HG02970 (cell line): ENCODE measurements at regions not wholly inside any gene's neighbourhood (a gene's known extent, or its start where the extent isn't known, plus 50 kb on each side); places are given as distances from the start of the nearest gene placed in this dataset.

Source experiments
- ATAC-seq: cut with Tn5 transposase; IDR thresholded peaks from one replicate; pipeline ENCODE4 v1.9.1; 2021; ENCODE audit warnings: mild to moderate bottlenecking, moderate library complexity, moderate number of reproducible peaks; ENCODE audit not compliant: unreplicated experiment, low FRiP score

GRCh38 chr13:108435393-108436149 is 166.1 kb downstream of the TNFSF13B start:
- ATAC-seq, result no peak

DNA sequence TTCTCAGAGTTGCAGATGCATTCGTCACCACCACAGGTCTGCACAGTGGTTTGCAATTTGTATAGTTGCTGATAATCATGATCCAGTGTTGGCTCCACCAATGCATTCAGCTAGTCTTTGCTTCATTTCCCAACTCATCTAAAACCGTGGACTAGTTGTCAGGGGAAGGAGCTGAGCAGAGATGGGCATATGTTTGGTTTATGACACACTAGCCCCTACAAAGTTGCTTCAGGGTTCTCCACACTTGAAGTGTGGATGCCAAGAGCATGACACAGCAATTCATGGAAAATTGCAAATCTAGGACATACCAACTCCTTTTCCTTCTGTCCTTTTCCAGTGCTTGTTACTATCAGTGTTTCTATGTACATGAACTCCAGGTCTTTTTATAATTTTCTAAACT is 168.0 kb downstream of the TNFSF13B start:
- ATAC-seq, result no peak

DNA sequence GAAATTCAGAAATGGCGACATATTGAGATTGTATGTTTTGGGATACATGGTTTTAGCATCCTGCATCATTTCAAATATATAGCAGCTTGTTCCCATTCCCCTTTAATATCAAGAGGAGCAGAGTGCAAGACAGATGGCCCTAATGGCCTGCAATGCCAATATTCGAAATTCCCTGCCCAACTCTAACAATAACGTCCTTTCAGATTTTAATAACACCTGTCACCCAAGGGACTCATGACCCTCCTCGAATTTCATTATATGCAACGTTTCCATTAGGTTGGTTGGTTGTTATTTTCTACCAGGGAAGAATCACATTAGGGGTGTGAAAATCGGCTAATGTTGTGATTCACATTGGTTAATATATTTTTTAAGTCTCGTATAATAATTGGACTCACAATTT is 170.0 kb downstream of the TNFSF13B start:
- no peak for ATAC-seq

GRCh38 chr13:108444448-108444847 is 174.9 kb downstream of the TNFSF13B start:
- no peak for ATAC-seq

- no peak for ATAC-seq
These were observed 179.4 kb downstream of the TNFSF13B start for GRCh38 chr13:108448891-108449290.

- no peak for ATAC-seq
These were observed 178.3 kb upstream of the MYO16 start for GRCh38 chr13:108451121-108451520.

- no peak for ATAC-seq
These were observed 174.1 kb upstream of the MYO16 start for GRCh38 chr13:108455320-108455719.

DNA sequence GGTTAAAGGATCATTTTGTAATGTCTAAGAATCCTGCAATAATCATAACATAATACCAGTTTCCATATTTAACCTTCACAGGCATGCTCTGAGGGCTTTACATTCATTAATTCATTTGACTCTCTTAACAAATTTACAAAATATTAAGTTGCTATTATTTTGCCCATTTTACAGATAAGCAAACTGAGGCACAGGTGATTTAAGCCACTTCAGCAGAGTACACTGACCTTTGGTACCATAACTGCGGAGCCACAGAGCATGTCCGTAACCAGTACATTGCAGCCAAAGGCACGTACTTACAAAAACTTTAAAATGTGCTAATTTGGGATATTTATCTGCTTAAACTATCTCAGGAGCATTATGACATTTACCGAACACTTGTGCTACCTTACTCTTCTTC is 169.4 kb upstream of the MYO16 start:
- ATAC-seq, result no peak

DNA sequence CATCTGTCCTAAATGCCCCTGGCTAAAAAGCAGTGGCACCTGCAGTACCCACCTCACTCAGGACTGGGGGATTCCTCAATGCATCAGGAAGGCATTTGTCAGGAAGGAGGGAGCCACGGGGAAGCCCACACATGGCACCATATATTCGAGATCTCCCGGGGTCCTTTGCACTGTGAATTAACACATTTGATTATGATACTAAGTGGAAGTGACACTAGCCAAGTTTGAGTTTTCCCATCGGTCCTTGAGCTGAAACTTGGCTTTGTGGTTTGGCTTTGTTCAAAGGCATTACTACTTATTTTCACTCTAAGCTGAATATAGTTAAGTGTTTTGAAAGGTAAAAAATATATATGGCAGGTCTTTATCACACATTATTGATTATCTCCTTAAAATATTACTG is 168.7 kb upstream of the MYO16 start:
- ATAC-seq, result no peak

DNA sequence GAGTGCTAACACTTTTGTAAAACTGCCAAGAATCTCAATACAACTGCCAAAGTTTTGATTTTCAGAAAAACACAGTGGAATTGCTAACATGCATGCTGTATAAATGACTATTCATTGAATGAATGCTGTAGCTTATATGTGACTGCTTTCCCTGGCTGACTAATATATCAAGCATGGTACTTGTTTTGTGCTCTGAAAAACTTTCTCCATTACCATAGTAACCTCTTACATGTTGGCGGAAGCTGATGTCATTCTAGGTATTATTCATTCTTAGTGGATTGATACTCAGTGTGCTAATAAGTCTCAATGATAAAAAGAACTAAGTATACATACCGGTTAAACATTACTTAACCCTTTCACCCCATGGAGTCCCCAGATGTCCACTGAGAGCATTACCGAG is 166.1 kb upstream of the MYO16 start:
- ATAC-seq, result peak; percentile 51

DNA sequence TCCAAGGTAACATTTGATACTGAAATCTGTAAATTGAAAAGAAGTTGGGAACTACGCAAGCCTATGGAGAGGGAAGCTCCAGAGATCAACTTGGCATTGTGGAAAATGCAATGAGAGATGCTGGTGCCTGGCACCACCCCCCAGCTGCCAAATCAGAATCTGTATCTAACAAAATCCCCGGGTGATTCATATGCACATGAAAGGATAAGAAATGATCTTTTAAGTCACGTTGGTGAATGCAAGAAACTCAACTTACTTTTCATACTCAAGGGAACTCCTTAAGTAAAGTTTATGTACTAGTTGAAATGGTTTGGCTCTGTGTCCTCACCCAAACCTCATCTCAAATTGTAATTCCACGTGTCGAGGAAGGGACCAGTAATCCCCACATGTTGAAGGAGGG is 158.5 kb upstream of the MYO16 start:
- ATAC-seq, result no peak

GRCh38 chr13:108475181-108475580 is 154.2 kb upstream of the MYO16 start:
- ATAC-seq, result no peak

- no peak for ATAC-seq
These were observed 152.0 kb upstream of the MYO16 start for GRCh38 chr13:108477376-108477775.

DNA sequence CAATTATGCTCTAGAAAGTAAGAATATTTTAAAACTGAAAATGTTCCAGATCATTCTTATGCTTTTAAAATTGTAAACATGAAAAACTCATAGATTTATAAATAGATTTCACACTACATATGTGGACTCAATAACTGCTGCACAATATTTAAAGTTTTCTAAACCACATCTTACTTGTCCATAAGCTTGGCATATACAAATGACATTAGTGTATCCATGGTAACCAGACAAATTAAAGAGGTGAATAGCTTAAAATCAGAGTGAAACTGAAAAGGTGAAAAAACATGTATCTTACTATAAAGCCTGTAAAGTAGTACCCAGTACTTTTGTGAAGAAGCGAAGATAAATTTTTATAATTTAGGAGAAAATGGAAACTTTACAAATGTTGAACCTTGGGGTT is 151.2 kb upstream of the MYO16 start:
- no peak for ATAC-seq

DNA sequence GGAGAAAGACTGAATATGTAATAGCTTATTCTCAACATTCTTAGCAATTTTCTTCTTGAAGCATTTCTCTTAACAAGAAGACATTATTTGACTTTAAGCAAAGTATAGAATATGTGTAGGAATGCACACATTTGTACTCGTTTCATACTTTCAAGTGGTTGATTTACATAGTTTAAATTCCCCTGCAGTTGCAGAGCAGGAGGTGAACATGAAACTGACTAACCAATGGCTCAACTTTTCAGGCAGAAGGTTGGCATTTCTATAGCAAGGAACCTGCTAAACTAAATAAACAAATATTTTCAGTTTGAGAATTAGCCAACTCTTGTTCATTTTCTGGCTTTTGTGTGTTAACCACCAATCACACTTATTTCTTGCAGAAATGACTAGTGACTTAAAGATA is 145.4 kb upstream of the MYO16 start:
- no peak for ATAC-seq

GRCh38 chr13:108486096-108486495 is 143.3 kb upstream of the MYO16 start:
- ATAC-seq, result no peak

DNA sequence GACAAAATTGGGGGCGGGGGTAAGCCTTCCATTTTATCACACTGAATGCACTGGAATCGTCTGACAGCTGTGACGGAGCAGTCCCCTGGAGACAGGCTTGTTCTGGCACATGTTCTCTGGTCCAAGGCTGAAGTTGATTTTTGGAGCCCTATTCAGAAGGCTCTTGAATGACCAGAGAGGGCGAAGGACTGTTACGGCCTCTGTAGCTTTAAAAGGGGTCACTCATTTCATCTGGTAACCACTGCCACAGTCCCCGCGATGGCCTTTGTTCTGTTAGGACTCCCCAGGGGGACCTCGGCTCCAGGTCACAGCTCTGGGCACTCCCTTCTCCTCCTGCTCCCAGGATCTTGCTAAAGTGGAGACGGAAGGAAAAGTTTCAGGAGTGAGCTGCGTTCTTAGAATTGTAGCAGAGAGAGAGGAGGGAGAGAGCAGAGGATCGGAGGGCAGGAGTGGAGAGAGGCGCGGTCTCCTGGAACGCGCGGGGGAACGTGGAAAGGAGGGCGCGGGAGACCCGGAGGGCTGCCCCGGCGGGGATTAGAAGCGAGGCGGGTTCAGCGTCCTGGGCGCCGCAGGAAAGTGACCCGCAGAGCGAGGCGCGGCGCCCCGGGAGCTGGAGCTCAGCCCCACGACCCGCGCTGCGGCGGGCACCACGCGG is 134.3 kb upstream of the MYO16 start:
- ATAC-seq, result no peak

- ATAC-seq, result no peak
These were observed 133.6 kb upstream of the MYO16 start for GRCh38 chr13:108495646-108496361.

DNA sequence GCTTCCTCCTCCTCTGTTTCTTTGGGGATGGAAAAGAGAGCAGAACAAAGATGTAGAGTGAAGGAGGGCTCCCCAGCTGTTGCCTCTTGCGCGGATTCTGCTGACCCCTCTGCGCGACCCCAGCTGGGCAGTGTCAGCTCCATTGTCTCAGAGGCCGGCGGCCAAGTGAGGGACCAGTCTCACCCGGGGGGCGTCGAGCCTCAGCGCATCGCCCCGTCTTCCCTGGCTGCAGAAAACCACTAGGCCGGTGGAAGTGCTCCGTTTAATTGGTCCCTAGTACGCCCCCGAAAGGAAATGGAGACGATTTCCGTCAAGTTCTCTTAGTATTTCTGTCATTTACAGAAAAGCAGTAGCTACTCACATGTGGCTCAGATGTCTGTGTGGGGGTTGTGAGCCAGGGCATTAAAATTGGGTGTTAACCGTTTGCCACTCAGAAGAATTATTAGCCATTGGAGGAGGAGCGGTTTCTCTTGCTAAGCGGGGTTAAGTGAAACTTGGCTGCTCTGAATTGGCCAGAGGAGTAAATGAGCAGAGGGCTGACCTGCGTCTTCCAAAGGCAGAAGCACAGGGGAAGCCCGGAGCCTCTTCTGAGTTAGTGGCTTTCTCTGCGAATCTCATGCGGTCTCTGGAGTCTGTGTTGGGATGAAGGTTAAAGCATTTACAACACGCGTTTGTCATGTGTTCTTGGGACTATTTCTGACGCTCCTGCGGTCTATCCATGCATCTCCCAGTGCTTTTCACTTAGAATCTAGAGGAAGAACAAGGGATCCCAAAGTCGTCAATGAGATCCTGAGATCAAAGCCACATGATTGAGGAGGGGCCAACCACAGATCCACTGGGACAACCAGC is 132.8 kb upstream of the MYO16 start:
- ATAC-seq, result no peak

DNA sequence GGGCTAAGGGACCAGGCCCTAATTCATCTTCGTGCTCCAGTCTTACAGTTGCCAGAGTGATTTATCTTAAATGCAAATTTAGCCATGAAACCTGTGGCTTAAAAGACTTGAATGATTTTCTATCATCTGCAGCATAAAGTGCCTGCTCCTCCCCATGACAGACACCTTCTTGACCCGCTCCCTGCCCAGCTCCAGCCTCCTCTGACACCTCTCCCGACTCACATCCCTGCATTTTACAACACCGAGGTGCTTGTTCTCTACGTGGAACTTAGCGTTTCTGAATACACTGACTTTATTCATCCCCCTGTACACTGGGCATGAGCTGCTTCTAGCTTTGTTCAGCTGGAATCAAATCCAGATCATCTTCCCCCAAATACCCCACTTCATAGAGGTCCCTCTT is 128.7 kb upstream of the MYO16 start:
- ATAC-seq, result no peak

- ATAC-seq, result no peak
These were observed 121.1 kb upstream of the MYO16 start for GRCh38 chr13:108508263-108508662.
